NT2/D1 (cell line): ENCODE measurements at regions not wholly inside any gene's neighbourhood (a gene's known extent, or its start where the extent isn't known, plus 50 kb on each side); places are given as distances from the start of the nearest gene placed in this dataset.

Experiments used
- DNase-seq: peaks from one replicate; pipeline ENCODE4 v3.0.0-alpha.2; 2011; ENCODE audit warnings: low read depth, low spot score
- H3K27me3 ChIP-seq: 2 replicates; pipeline ENCODE4 v1.6.0; 2011; ENCODE audit warnings: mild to moderate bottlenecking; ENCODE audit not compliant: insufficient read length, insufficient read depth
- H3K36me3 ChIP-seq: 2 replicates; pipeline ENCODE4 v1.6.1; 2011; ENCODE audit warnings: mild to moderate bottlenecking, low read length, mixed read lengths; ENCODE audit not compliant: insufficient read depth, insufficient read length
- H3K4me1 ChIP-seq: 2 replicates; pipeline ENCODE4 v1.5.1; 2011; ENCODE audit not compliant: insufficient read depth, insufficient read length
- H3K4me3 ChIP-seq: 2 replicates; pipeline ENCODE4 v1.5.1; 2011; ENCODE audit warnings: low read depth; ENCODE audit not compliant: insufficient read length
- H3K9ac ChIP-seq: 2 replicates; pipeline ENCODE4 v1.6.0; 2011; ENCODE audit warnings: low read depth; ENCODE audit not compliant: insufficient read length
- H3K9me3 ChIP-seq: 2 replicates; pipeline ENCODE4 v1.5.1; 2011; ENCODE audit warnings: mild to moderate bottlenecking, low read length; ENCODE audit not compliant: insufficient read depth
- SUZ12 ChIP-seq: IDR thresholded peaks from 2 replicates; pipeline ENCODE4 v1.6.1; 2011; ENCODE audit not compliant: insufficient read length, insufficient read depth; ENCODE audit errors: extremely low read depth
- YY1 ChIP-seq: IDR thresholded peaks from 2 replicates; pipeline ENCODE4 v1.6.1; 2011; ENCODE audit not compliant: insufficient read length, insufficient read depth
- ZNF274 ChIP-seq: IDR thresholded peaks from 2 replicates; pipeline ENCODE4 v1.6.1; 2011; ENCODE audit warnings: mild to moderate bottlenecking, low read depth, low read length

- no peaks in the 10 kb centered on the region for H3K36me3 ChIP-seq
These were observed 126.4 kb downstream of the PJA1 start for GRCh38 chrX:69038816-69039215.

GRCh38 chrX:69038188-69038587 lies 127.1 kb downstream of the PJA1 start:
- no peak for DNase-seq
- peaks cover 8% of the 10 kb centered on the region; the same call in 1 of the 2 replicates for H3K9me3 ChIP-seq
- H3K4me1 ChIP-seq = peaks cover 11% of the 10 kb centered on the region
- no peaks in the 10 kb centered on the region for H3K36me3 ChIP-seq
- H3K27me3 ChIP-seq = no peaks in the 10 kb centered on the region
- no peak overlapping the region for H3K4me3 ChIP-seq
- TF ChIP-seq ZNF274 = no peak
- H3K9ac ChIP-seq = no peak overlapping the region

More at GRCh38 chrX:69038816-69039215, 126.4 kb downstream of the PJA1 start:
- H3K9me3 ChIP-seq = peaks cover 9% of the 10 kb centered on the region; the same call in 1 of the 2 replicates
- TF ChIP-seq ZNF274 (no peak), YY1 (no peak), SUZ12 (no peak)
- no peak for DNase-seq
- no peaks in the 10 kb centered on the region for H3K27me3 ChIP-seq
- H3K4me1 ChIP-seq = peaks cover 10% of the 10 kb centered on the region
- H3K4me3 ChIP-seq = no peak overlapping the region
- H3K9ac ChIP-seq = no peak overlapping the region

GRCh38 chrX:69037786-69038185 lies 127.5 kb downstream of the PJA1 start:
- H3K9ac ChIP-seq = no peak overlapping the region
- peaks cover 13% of the 10 kb centered on the region for H3K4me1 ChIP-seq
- H3K27me3 ChIP-seq = no peaks in the 10 kb centered on the region
- TF ChIP-seq ZNF274 = no peak
- TF ChIP-seq YY1 = no peak
- TF ChIP-seq SUZ12 = no peak
- no peak overlapping the region for H3K4me3 ChIP-seq
- no peaks in the 10 kb centered on the region for H3K36me3 ChIP-seq
- DNase-seq = no peak
- H3K9me3 ChIP-seq = peaks cover 8% of the 10 kb centered on the region; the same call in 1 of the 2 replicates

GRCh38 chrX:69036674-69037573 lies 128.3 kb downstream of the PJA1 start:
- Histone ChIP-seq H3K36me3 (no peaks in the 10 kb centered on the region), H3K4me1 (peaks cover 13% of the 10 kb centered on the region), H3K4me3 (no peak overlapping the region), H3K27me3 (no peaks in the 10 kb centered on the region), H3K9me3 (peaks cover 8% of the 10 kb centered on the region; the same call in 1 of the 2 replicates), H3K9ac (no peak overlapping the region)
- no peak for TF ChIP-seq ZNF274
- no peak for TF ChIP-seq SUZ12
- no peak for TF ChIP-seq YY1
- no peak for DNase-seq

- Histone ChIP-seq H3K4me1 (peaks cover 22% of the 10 kb centered on the region), H3K27me3 (no peaks in the 10 kb centered on the region), H3K9me3 (peaks cover 7% of the 10 kb centered on the region; the same call in 1 of the 2 replicates), H3K36me3 (no peaks in the 10 kb centered on the region), H3K4me3 (no peak overlapping the region), H3K9ac (no peak overlapping the region)
- TF ChIP-seq ZNF274 = no peak
- TF ChIP-seq SUZ12 = no peak
- no peak for TF ChIP-seq YY1
- DNase-seq = no peak
These were observed 130.8 kb downstream of the PJA1 start for GRCh38 chrX:69034451-69034850.

- Histone ChIP-seq H3K4me3 (no peak overlapping the region), H3K4me1 (peaks cover 23% of the 10 kb centered on the region), H3K9me3 (peaks cover 2% of the 10 kb centered on the region; the same call in 1 of the 2 replicates), H3K36me3 (no peaks in the 10 kb centered on the region), H3K27me3 (no peaks in the 10 kb centered on the region), H3K9ac (peak overlapping the region; percentile 8)
- no peak for TF ChIP-seq YY1
- TF ChIP-seq SUZ12 = no peak
- no peak for TF ChIP-seq ZNF274
- DNase-seq = no peak
These were observed 131.3 kb downstream of the PJA1 start for GRCh38 chrX:69033936-69034335.

GRCh38 chrX:69032601-69033000 lies 132.7 kb downstream of the PJA1 start:
- no peak for DNase-seq
- TF ChIP-seq ZNF274 (no peak), YY1 (no peak), SUZ12 (no peak)
- Histone ChIP-seq H3K27me3 (no peaks in the 10 kb centered on the region), H3K9ac (no peak overlapping the region), H3K4me1 (peaks cover 19% of the 10 kb centered on the region), H3K4me3 (no peak overlapping the region), H3K9me3 (no peaks in the 10 kb centered on the region), H3K36me3 (no peaks in the 10 kb centered on the region)
